HepG2 (cell line): ENCODE measurements at regions not wholly inside any gene's neighbourhood (a gene's known extent, or its start where the extent isn't known, plus 50 kb on each side); places are given as distances from the start of the nearest gene placed in this dataset.

ENCODE experiments used
- DNMT1 ChIP-seq: sonication (generic); formaldehyde crosslinking; IDR thresholded peaks from 2 replicates; pipeline ENCODE4 v1.5.1; 2020; ENCODE audit warnings: mild to moderate bottlenecking, missing genetic modification reagents
- ELF1 ChIP-seq: sonication (generic); formaldehyde crosslinking; IDR thresholded peaks from 2 replicates; pipeline ENCODE4 v1.4.0; 2020; ENCODE audit warnings: missing genetic modification reagents
- ETV6 ChIP-seq: sonication (generic); formaldehyde crosslinking; conservative IDR thresholded peaks from 2 replicates; pipeline ENCODE4 v1.4.0; 2020; ENCODE audit warnings: missing genetic modification reagents
- GPN1 ChIP-seq: sonication (generic); formaldehyde crosslinking; IDR thresholded peaks from 2 replicates; pipeline ENCODE4 v1.5.1; 2020; ENCODE audit warnings: missing genetic modification reagents, borderline replicate concordance
- IRF9 ChIP-seq: sonication (generic); formaldehyde crosslinking; IDR thresholded peaks from 2 replicates; pipeline ENCODE4 v1.8.0; 2022; ENCODE audit warnings: missing genetic modification reagents, mild to moderate bottlenecking, borderline replicate concordance
- KLF15 ChIP-seq: sonication (generic); formaldehyde crosslinking; IDR thresholded peaks from 2 replicates; pipeline ENCODE4 v1.8.1; 2023; ENCODE audit warnings: borderline replicate concordance, mild to moderate bottlenecking, inconsistent platforms, missing genetic modification reagents, mixed read lengths
- KLF6 ChIP-seq: IDR thresholded peaks from 2 replicates; pipeline ENCODE4 v1.8.0; 2016; ENCODE audit warnings: missing biosample characterization, missing genetic modification reagents
- KMT2A ChIP-seq: sonication (generic); formaldehyde crosslinking; IDR thresholded peaks from 2 replicates; pipeline ENCODE4 v1.4.0; 2020; ENCODE audit warnings: missing genetic modification reagents
- MED13 ChIP-seq: sonication (generic); formaldehyde crosslinking; IDR thresholded peaks from 2 replicates; pipeline ENCODE4 v1.5.0; 2020; ENCODE audit warnings: missing genetic modification reagents
- PCBP2 ChIP-seq: fragments of 200-400 bp; formaldehyde crosslinking; optimal IDR thresholded peaks from 2 replicates; pipeline ENCODE3; 2018; ENCODE audit warnings: low read length, low read depth; ENCODE audit not compliant: poor library complexity, severe bottlenecking
- PHF21A ChIP-seq: sonication (generic); formaldehyde crosslinking; IDR thresholded peaks from 2 replicates; pipeline ENCODE4 v1.5.0; 2020; ENCODE audit warnings: mild to moderate bottlenecking, missing genetic modification reagents
- PITX1 ChIP-seq: sonication (generic); formaldehyde crosslinking; IDR thresholded peaks from 2 replicates; pipeline ENCODE4 v1.5.1; 2020; ENCODE audit warnings: mild to moderate bottlenecking, missing genetic modification reagents
- SRSF9 ChIP-seq: fragments of 200-400 bp; formaldehyde crosslinking; IDR thresholded peaks from 2 replicates; pipeline ENCODE4 v1.6.1; 2018; ENCODE audit warnings: borderline replicate concordance, mild to moderate bottlenecking, low read depth, low read length; ENCODE audit not compliant: insufficient read depth, poor library complexity, severe bottlenecking
- TFDP1 ChIP-seq: IDR thresholded peaks from 2 replicates; pipeline ENCODE4 v1.6.1; 2016; ENCODE audit warnings: missing compliant biosample characterization, missing genetic modification reagents, borderline replicate concordance
- ZBTB34 ChIP-seq: sonication (generic); formaldehyde crosslinking; IDR thresholded peaks from 2 replicates; pipeline ENCODE4 v1.8.0; 2022; ENCODE audit warnings: mild to moderate bottlenecking, missing genetic modification reagents
- ZBTB8A ChIP-seq: sonication (generic); formaldehyde crosslinking; IDR thresholded peaks from 2 replicates; pipeline ENCODE4 v1.4.0; 2020; ENCODE audit warnings: mild to moderate bottlenecking, low read depth, missing genetic modification reagents, borderline replicate concordance
- ZNF331 ChIP-seq: sonication (generic); formaldehyde crosslinking; IDR thresholded peaks from 2 replicates; pipeline ENCODE4 v1.4.0; 2020; ENCODE audit warnings: missing genetic modification reagents
- ZNF546 ChIP-seq: sonication (generic); formaldehyde crosslinking; conservative IDR thresholded peaks from 2 replicates; pipeline ENCODE4 v1.8.1; 2023; ENCODE audit warnings: mild to moderate bottlenecking, missing genetic modification reagents
- ZNF775 ChIP-seq: sonication (generic); formaldehyde crosslinking; IDR thresholded peaks from 2 replicates; pipeline ENCODE4 v1.4.0; 2020; ENCODE audit warnings: missing genetic modification reagents, mild to moderate bottlenecking, moderate library complexity, borderline replicate concordance
- ZNF792 ChIP-seq: IDR thresholded peaks from 2 replicates; pipeline ENCODE4 v1.6.1; 2016
- ZNF800 ChIP-seq: sonication (generic); formaldehyde crosslinking; IDR thresholded peaks from 2 replicates; pipeline ENCODE4 v1.4.0; 2020; ENCODE audit warnings: missing genetic modification reagents
- ZNF816 ChIP-seq: sonication (generic); formaldehyde crosslinking; IDR thresholded peaks from 2 replicates; pipeline ENCODE4 v1.8.0; 2022; ENCODE audit warnings: missing genetic modification reagents, mild to moderate bottlenecking, borderline replicate concordance
- ZSCAN22 ChIP-seq: sonication (generic); formaldehyde crosslinking; IDR thresholded peaks from 2 replicates; pipeline ENCODE4 v1.4.0; 2020; ENCODE audit warnings: mild to moderate bottlenecking, missing genetic modification reagents
- TF ChIP-seq, protein P1 (sequence below): sonication (generic); formaldehyde crosslinking; conservative IDR thresholded peaks from 2 replicates; pipeline ENCODE4 v1.4.0; 2020; ENCODE audit warnings: missing genetic modification reagents

- TF ChIP-seq ZNF546 (peak; percentile 69; the same call in 1 of the 2 replicates), ZNF775 (CRISPR knock-in tag) (no peak), ZSCAN22 (no peak), GPN1 (CRISPR knock-in tag) (no peak), KLF15 (CRISPR knock-in tag) (no peak), ZBTB8A (CRISPR knock-in tag) (no peak), IRF9 (CRISPR knock-in tag) (peak; percentile 14; the same call in 1 of the 2 replicates), MED13 (CRISPR knock-in tag) (no peak; the same call in 1 of the 2 replicates), TFDP1 (CRISPR knock-in tag) (peak; percentile 92), PCBP2 (no peak), KLF6 (CRISPR knock-in tag) (no peak), PHF21A (no peak), ZNF792 (CRISPR knock-in tag) (peak; percentile 48; the same call in 1 of the 2 replicates), KMT2A (CRISPR knock-in tag) (peak; percentile 43; the same call in 1 of the 2 replicates), ZBTB34 (0 out of 2 replicates have a peak, but pooled peaks have one; percentile 7), ZNF331 (CRISPR knock-in tag) (peak; percentile 72), PITX1 (CRISPR knock-in tag) (peak; percentile 85), ETV6 (CRISPR knock-in tag) (no peak), ZNF816 (no peak), DNMT1 (CRISPR knock-in tag) (no peak), ZNF800 (CRISPR knock-in tag) (peak; percentile 60), SRSF9 (no peak), ELF1 (CRISPR knock-in tag) (no peak)
- TF ChIP-seq, protein P1, sequence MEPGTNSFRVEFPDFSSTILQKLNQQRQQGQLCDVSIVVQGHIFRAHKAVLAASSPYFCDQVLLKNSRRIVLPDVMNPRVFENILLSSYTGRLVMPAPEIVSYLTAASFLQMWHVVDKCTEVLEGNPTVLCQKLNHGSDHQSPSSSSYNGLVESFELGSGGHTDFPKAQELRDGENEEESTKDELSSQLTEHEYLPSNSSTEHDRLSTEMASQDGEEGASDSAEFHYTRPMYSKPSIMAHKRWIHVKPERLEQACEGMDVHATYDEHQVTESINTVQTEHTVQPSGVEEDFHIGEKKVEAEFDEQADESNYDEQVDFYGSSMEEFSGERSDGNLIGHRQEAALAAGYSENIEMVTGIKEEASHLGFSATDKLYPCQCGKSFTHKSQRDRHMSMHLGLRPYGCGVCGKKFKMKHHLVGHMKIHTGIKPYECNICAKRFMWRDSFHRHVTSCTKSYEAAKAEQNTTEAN (CRISPR knock-in tag), result peak; percentile 42; the same call in 1 of the 2 replicates
These were observed 207.4 kb upstream of the RFC3 start (continued) for GRCh38 chr13:33610438-33611120.
